Ishikawa (cell line): ENCODE measurements at regions not wholly inside any gene's neighbourhood (a gene's known extent, or its start where the extent isn't known, plus 50 kb on each side); places are given as distances from the start of the nearest gene placed in this dataset.

Experiments
- CEBPB ChIP-seq: IDR thresholded peaks from 2 replicates; pipeline ENCODE4 v1.6.1; 2012
- CREB1 ChIP-seq: IDR thresholded peaks from 2 replicates; pipeline ENCODE4 v1.6.1; 2012; ENCODE audit warnings: low read depth
- EGR1 ChIP-seq: IDR thresholded peaks from 2 replicates; pipeline ENCODE4 v1.6.1; 2012
- EP300 ChIP-seq: IDR thresholded peaks from 2 replicates; pipeline ENCODE4 v1.6.1; 2012; ENCODE audit warnings: borderline replicate concordance
- FOXM1 ChIP-seq: IDR thresholded peaks from 2 replicates; pipeline ENCODE4 v1.6.1; 2012; ENCODE audit warnings: low read depth, borderline replicate concordance
- NFIC ChIP-seq: IDR thresholded peaks from 2 replicates; pipeline ENCODE4 v1.6.1; 2012
- RAD21 ChIP-seq: IDR thresholded peaks from 2 replicates; pipeline ENCODE4 v1.6.1; 2012; ENCODE audit warnings: low read depth
- TAF1 ChIP-seq: IDR thresholded peaks from 2 replicates; pipeline ENCODE4 v1.6.1; 2012; ENCODE audit warnings: low read depth, mild to moderate bottlenecking
- TCF12 ChIP-seq: IDR thresholded peaks from 2 replicates; pipeline ENCODE4 v1.6.1; 2012; ENCODE audit warnings: low read depth
- TEAD4 ChIP-seq: IDR thresholded peaks from 2 replicates; pipeline ENCODE4 v1.6.1; 2012
- YY1 ChIP-seq: IDR thresholded peaks from 2 replicates; pipeline ENCODE4 v1.6.1; 2012; ENCODE audit warnings: low read depth
- ZBTB7A ChIP-seq: IDR thresholded peaks from 2 replicates; pipeline ENCODE4 v1.6.1; 2012; ENCODE audit warnings: low read depth
- TF ChIP-seq, protein P1 (sequence below): IDR thresholded peaks from 2 replicates; pipeline ENCODE4 v1.6.1; 2012
- TF ChIP-seq, protein P2 (sequence below): IDR thresholded peaks from 2 replicates; pipeline ENCODE4 v1.6.1; 2012; ENCODE audit warnings: low read depth, mild to moderate bottlenecking
- TF ChIP-seq, protein P3 (sequence below): IDR thresholded peaks from 2 replicates; pipeline ENCODE4 v1.6.1; 2012

DNA sequence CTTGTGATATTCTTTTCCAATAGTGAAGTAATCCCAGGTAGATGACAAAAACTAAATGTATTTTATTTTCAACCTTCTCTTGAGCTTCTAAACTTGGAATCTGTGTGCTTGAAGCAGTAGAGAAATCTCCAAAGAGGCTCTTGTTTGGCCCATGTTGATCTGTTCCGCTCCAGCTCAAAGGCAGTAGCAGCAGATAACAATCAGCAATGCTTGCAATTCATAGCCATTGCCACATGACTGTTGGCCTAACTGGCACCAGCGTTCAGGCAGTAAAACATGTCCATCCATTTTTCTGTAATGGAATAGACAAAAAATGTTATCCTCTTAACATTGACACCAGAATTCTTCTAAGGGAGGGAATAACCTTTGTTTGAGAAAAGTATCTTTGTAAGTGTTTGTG lies 270.7 kb upstream of the MSX2 start:
- TF ChIP-seq EGR1 (no peak), TAF1 (no peak), CEBPB (no peak), RAD21 (no peak), CREB1 (no peak), FOXM1 (no peak), YY1 (no peak), NFIC (no peak), ZBTB7A (no peak), EP300 (no peak)
- TF ChIP-seq, protein P1, sequence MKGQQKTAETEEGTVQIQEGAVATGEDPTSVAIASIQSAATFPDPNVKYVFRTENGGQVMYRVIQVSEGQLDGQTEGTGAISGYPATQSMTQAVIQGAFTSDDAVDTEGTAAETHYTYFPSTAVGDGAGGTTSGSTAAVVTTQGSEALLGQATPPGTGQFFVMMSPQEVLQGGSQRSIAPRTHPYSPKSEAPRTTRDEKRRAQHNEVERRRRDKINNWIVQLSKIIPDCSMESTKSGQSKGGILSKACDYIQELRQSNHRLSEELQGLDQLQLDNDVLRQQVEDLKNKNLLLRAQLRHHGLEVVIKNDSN, result no peak
- TF ChIP-seq, protein P2, sequence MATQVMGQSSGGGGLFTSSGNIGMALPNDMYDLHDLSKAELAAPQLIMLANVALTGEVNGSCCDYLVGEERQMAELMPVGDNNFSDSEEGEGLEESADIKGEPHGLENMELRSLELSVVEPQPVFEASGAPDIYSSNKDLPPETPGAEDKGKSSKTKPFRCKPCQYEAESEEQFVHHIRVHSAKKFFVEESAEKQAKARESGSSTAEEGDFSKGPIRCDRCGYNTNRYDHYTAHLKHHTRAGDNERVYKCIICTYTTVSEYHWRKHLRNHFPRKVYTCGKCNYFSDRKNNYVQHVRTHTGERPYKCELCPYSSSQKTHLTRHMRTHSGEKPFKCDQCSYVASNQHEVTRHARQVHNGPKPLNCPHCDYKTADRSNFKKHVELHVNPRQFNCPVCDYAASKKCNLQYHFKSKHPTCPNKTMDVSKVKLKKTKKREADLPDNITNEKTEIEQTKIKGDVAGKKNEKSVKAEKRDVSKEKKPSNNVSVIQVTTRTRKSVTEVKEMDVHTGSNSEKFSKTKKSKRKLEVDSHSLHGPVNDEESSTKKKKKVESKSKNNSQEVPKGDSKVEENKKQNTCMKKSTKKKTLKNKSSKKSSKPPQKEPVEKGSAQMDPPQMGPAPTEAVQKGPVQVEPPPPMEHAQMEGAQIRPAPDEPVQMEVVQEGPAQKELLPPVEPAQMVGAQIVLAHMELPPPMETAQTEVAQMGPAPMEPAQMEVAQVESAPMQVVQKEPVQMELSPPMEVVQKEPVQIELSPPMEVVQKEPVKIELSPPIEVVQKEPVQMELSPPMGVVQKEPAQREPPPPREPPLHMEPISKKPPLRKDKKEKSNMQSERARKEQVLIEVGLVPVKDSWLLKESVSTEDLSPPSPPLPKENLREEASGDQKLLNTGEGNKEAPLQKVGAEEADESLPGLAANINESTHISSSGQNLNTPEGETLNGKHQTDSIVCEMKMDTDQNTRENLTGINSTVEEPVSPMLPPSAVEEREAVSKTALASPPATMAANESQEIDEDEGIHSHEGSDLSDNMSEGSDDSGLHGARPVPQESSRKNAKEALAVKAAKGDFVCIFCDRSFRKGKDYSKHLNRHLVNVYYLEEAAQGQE, result no peak
- TF ChIP-seq, protein P3, sequence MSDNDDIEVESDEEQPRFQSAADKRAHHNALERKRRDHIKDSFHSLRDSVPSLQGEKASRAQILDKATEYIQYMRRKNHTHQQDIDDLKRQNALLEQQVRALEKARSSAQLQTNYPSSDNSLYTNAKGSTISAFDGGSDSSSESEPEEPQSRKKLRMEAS, result no peak

DNA sequence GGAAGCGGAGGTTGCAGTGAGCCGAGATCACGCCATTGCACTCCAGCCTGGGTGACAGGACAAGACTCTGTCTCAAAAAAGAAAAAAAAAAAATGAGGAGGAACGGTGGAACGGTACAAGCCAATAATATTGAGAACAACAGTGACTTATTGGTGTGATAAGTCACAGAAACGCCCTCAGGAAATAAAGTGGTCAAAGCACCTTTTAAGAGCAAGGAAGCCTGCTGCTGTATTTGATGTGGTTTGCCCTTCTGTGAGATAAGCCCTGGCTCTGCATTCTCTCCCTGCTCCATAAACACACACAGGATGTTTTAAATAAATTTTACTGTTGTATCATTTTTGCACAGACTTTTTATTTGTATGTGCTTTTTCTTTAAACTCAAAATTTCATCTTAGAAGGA lies 269.9 kb upstream of the MSX2 start:
- TF ChIP-seq, protein P1, result no peak
- no peak for TF ChIP-seq NFIC
- no peak for TF ChIP-seq CREB1
- no peak for TF ChIP-seq ZBTB7A
- no peak for TF ChIP-seq EGR1
- TF ChIP-seq EP300, result no peak
- no peak for TF ChIP-seq CEBPB
- TF ChIP-seq YY1, result no peak
- TF ChIP-seq RAD21, result no peak
- no peak for TF ChIP-seq TCF12
- TF ChIP-seq TAF1, result no peak
- TF ChIP-seq, protein P2, result no peak
- no peak for TF ChIP-seq FOXM1
- no peak for TF ChIP-seq TEAD4
- TF ChIP-seq, protein P3, result no peak

DNA sequence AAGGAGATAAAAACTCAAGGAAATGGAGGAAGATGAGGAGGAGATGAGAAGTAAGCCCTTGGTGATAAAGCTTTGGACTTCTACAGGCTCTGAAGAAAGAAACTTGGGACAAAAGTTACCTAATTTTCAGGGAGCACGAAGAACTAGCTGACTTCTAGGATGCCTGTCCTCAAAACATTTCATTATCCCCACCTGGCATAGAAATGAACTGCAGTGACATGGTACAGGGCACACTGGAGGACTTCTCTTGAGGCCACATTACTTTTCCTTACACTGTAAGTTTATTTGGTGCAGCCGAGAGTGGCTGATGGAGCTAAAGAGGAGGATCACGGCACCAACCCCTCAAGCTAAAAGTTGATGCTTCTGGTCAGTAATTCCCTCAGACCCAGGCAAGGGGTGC lies 269.5 kb upstream of the MSX2 start:
- TF ChIP-seq EP300 (no peak), EGR1 (no peak), TAF1 (no peak), RAD21 (no peak), TCF12 (no peak), YY1 (no peak), NFIC (no peak), ZBTB7A (no peak), CREB1 (no peak), TEAD4 (no peak), FOXM1 (no peak), CEBPB (no peak)
- TF ChIP-seq, protein P3, result no peak
- TF ChIP-seq, protein P1, result no peak
- TF ChIP-seq, protein P2, result no peak

DNA sequence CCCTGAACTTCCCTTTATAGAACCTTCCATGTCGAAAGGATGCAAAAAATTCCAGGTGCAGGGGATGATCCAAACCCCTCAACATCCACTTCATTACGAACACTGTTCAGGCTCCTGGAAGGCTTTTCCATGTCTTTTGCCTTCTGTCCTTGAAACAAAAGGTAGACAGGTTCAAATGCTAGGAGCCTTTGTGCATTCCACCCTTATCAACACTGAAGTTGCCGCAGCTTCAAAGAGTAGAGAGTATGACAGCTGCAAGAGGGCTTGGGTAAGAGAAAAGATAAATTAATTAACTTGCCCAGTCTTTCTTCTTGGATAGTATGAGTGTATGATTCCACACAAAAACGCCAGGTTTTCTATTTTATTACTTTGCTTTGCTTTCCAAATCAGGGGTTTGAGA lies 269.1 kb upstream of the MSX2 start:
- TF ChIP-seq CEBPB (no peak), FOXM1 (no peak), EGR1 (no peak), ZBTB7A (no peak), YY1 (no peak), TAF1 (no peak), CREB1 (no peak), EP300 (no peak), TEAD4 (no peak), NFIC (no peak), TCF12 (no peak), RAD21 (no peak)
- TF ChIP-seq, protein P2, result no peak
- TF ChIP-seq, protein P1, result no peak
- TF ChIP-seq, protein P3, result no peak
